CD4-positive, alpha-beta T cell treated with Interleukin-4 for 4 hours (primary cell): ENCODE measurements at regions not wholly inside any gene's neighbourhood (a gene's known extent, or its start where the extent isn't known, plus 50 kb on each side); places are given as distances from the start of the nearest gene placed in this dataset.
"Not testable (repeated sequence)": the region's sequence is repeated elsewhere in the genome, so short reads cannot be mapped to it uniquely, and the experiment has no call there.

Source experiments
- DNase-seq: peaks from one replicate; pipeline ENCODE4 v3.0.0-alpha.2; 2020

DNA sequence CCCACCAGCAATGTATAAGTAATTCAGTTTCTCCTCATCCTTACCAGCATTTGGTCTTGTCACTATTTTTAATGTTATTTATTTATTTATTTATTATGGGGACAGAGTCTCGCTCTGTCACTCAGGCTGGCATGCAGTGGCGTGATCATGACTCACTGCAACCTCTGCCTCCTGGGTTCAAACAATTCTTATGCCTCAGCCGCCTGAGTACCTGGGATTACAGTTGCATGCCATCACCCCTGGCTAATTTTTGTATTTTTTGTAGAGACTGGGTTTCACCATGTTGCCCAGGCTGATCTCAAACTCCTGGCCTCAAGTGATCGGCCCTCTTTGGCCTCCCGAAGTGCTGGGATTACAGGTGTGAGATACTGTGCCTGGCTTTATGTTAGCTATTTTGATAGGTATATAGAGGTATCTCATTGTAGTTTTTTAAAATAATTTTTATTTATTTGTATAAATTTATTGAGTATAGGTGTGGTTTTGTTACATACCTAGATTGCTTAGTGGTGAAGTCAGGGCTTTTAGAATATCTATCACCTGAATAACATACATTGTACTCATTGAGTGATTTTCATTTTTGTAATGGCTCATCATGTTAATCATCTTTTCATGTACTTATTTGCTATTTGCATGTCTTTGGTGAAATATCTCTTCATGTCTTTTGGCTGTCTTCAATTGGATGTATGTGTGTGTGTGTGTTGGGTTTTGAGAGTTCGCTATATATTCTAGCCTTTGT is 53.3 kb downstream of the TANC2 start:
- no peak for DNase-seq

DNA sequence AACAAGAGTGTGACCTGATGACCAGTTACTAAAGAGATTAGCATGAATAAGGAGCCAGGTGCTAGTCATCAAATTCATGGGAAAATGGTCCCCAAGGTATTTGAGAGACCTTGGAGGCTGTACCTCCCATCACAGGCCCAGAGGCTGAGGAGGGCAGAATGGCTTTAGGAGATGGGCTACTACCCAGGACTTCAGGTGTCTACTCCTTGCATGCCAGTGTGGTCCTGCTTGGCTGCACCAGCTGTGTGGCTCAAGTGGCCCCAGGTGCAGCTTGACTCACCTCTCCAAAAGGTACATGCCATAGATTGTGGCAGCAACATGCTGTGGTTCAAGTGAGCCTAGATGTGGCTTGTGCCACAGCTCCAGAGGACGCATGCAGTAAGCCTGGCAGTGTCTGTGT is 56.5 kb downstream of the TANC2 start:
- DNase-seq: no peak

DNA sequence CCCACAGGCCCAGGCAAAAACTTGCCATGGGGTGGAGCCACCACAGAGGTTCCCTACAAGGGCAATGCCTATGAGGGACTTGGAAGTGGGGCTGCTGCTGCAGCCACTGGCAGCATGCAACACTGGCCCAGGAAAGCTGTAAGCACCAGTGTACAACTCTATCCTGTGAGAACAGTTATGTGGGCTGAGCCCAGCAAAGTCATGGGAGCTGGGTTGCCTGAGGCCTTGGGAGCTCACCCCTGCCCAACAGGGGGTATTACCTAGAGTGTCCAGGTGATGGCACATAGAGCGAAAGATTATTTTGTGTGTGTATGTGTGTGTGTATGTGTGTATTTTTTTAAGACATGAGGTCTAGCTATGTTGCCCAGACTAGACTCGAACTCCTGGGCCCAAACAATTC is 57.0 kb downstream of the TANC2 start:
- no peak for DNase-seq

DNA sequence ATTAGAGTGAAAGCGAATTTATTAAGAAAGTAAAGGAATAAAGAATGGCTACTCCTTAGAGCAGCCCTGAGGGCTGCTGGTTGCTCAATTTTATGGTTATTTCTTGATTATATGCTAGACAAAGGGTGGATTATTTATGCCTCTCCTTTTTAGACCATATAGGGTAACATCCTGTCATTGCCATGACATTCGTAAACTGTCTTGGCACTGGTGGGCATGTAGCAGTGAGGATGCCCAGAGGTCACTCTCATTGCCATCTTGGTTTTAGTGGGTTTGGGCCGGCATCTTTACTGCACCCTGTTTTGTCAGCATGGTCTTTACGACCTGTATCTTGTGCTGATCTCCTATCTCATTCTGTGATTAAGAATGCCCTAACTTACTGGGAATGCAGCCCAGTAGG is 58.2 kb downstream of the TANC2 start:
- DNase-seq: no peak

DNA sequence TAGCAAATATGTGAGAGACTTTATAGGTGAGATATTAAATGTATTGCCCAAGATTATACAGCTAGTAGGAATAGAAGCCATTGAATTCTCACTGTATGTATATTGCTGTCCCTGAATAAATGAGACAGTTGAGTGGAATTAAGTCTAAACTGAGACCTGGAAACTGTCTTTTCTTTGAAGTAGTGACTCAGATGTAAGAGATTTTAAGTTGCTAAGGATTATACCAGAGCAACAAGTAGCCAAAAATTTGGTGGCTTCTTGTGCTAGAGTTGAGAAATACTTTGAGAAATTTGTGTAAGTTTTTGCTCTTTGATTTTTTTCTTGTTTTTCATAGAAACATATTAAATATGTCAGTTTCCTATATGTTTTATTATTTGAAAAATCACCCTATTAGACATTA is 58.7 kb downstream of the TANC2 start:
- DNase-seq: no peak

DNA sequence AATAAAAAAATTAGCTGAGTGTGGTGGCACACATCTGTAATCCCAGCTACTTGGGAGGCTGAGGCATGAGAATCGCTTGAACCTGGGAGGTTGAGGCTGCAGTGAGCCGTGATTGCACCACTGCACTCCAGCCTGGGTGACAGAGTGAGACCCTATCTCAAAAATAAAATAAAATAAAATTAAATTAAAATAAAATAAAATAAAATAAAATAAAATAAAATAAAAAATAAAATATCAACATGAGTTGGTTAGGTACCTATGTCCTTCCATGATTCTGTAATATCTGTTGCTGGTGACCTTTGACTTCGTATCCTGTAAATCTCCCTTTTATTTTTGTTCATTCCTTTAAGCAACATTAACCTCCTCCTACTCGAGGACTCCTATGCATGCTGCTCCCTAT is 59.6 kb downstream of the TANC2 start:
- not testable (repeated sequence) for DNase-seq

DNA sequence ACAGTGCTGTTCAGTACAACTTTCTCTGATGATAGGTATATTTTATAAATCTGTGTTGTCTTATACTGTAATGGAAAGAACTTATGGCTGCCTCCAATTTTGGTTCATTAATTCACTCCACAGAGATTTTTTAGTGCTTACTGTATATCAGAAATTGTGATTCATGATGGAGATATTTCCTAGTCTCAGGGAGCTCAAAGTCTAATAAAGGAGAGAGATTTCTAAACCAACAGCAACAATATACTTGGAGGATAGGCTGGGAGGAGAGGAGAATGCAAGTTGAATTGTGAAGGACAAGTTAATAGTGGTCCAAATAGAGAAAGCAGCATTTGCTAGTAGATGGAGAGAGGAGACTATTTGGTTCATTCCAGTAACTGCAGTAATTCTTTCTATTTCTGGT is 63.5 kb downstream of the TANC2 start:
- no peak for DNase-seq

DNA sequence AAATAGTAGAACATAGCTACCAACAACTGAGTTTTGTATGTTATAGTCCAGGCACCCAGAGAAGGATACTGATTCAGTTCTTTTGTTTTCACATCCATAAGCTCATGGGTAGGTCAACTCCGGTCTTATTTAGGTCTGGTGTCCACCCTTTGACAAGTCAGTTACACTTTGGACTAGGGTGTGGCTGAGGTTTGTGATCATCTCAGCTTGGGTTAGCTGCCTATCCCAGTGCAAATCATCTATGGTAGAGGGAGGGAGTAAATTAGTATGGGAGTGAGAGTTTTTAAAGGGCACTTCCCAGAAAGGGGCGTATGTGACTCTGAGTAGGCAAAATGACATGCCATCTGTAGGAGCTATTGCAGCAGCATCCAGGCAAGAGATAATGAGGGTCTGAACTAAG is 66.1 kb downstream of the TANC2 start:
- DNase-seq: no peak

DNA sequence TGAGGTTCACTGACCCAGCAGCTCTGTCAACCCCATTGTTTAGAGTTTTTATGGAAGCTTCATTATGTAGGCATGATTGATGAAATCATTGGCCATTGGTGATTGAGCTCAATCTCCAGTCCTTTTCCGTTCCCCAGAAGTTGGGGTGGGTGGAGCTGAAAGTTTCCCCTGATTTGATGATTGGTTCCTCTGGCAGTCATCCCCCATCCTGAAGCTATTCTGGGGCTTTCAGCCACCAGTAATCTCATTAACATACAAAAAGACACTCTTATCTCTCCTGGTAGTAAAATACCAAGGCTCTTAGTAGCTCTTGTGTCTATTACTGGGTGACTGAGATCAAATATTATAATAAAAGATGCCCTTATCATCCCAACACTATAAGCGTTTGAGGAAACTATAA is 67.1 kb downstream of the TANC2 start:
- no peak for DNase-seq

DNA sequence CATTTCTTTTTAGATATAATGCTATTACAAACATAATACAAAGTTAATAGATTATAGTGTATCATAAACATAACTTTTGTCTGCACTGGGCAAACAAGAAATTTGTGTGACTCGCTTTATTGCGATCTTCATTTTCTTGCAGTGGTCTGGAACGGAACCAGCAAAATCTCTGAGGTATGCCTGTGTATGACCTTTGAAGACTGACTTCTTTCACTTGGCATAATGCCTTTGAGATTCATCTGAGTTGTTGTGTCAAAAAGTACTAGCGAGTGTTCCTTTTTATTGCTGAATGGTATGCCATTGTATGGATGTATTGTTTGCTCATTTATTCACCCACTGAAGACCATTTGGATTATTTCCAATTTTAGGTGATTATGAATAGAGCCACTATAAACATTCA is 69.2 kb downstream of the TANC2 start:
- DNase-seq: no peak

DNA sequence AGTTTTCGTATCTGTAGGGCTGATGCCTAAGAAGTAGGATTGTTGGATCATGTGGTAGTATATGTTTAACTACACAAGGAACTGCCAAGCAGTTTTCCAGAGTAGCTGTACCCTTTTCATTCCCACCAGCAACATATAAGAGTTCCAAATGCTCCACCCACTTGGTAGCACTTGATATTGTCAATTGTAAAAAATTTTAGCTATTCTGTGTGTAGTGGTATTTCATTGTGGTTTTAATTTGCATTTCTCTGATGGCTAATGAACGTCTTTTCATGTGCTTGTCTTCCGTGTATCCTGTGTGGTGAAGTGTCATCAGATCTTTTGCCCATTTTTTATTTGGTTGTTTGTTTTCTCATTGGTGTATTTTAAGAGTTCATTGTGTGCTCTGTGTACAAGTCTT is 69.7 kb downstream of the TANC2 start:
- no peak for DNase-seq

DNA sequence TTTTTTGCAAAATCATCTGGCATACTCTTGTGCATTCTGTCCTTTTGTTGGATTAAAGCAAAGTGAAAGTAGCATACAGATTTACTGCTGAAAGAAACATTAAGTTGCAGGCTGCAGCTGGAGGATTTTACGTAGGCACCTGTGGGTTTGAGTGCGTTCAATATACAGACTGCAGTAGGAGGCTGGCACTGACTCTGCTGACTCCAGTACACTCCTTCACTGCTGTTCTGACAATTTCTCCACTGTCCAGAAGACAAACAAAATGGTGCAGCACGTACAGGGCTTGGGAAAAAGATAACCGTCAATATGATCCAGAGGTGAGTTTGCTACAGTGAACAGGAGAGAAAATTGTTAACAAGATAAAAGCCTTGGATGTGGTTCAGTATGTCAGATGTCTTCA is 73.3 kb downstream of the TANC2 start:
- no peak for DNase-seq

DNA sequence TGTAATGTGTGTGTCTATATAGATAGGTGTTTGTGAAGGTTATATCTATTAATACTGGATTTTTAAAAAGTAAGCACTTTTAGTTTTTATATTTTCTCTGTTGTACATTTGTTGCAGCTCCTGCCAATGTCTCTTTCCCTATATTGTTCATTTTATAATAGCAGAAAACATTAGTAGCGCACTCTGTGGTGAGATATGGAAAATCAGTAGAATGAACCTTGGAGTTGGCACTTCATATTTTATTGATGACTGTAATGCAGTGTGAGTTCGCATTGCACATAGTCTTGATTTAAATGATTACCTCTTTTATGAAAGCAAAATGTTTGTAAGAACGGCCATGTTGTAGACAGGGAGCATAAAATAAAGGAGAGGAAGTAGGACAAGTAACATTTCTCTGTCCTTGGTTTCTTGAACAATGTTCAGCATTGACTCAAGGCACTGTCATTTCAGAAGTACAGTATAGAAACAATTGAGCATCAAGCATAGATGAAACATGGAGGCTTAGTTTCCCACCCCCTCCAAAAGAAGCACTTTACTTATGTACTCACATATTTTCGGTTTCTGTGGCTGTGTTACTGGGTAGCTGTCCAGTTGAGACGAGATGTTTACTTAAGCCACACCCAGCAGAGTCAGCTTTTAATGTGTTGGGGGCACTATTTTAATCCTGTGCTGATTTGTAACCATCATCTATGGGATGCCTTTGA is 74.0 kb downstream of the TANC2 start:
- DNase-seq: no peak

DNA sequence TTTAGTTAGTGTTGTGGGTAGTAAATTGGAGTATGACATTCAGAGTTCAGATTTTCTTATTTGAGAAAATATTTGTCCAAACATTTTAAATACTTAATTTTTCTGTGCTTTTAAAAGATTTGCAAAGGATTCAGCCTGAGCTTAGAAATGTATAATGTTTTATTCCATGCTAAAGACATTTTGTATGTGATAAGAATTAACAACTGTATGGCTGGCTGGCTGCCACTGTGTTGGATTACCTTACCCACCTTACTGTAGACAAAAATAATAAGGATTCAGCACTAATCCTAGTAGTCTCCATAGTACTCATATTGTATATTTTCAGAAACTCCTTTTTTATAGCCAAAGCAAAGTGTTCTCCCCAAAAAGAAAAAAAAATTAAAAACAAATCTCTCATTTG is 74.8 kb downstream of the TANC2 start:
- no peak for DNase-seq

DNA sequence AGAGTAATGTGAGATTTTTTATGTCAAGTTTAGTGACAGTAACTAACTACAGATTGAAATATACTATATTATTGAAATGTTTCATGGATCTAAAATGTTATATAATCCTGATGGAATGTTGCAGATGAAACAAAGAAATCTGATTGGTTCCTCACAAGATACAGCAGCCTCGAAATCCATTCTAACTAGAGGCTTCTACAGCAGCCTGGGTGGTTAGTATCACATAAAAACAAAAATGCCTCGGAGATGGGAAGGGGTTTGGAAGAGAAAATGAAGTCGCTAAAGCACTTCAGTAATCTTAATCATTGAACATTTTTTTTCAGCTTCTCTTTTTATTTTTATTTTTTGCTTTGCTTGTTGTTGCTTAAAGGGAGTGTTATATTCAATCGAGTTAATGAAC is 75.2 kb downstream of the TANC2 start:
- DNase-seq: no peak

DNA sequence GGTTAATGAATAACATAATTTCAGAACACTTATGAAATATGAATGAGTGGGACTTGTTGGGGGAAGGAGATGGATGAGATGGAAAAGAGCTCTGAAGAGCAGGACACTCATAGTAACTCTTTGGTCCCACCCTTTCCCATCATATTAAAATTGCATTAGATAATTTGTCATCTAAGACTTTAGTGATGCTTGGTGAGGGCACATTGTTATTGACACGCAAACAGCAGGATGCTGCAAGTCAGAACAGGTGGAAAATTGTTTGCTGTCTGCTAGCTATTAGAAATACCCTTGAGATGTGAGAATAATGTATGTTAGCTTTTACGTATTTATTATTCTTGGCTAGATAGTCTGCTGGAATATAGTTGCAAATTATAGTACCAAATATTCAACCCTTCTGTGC is 75.7 kb downstream of the TANC2 start:
- no peak for DNase-seq

DNA sequence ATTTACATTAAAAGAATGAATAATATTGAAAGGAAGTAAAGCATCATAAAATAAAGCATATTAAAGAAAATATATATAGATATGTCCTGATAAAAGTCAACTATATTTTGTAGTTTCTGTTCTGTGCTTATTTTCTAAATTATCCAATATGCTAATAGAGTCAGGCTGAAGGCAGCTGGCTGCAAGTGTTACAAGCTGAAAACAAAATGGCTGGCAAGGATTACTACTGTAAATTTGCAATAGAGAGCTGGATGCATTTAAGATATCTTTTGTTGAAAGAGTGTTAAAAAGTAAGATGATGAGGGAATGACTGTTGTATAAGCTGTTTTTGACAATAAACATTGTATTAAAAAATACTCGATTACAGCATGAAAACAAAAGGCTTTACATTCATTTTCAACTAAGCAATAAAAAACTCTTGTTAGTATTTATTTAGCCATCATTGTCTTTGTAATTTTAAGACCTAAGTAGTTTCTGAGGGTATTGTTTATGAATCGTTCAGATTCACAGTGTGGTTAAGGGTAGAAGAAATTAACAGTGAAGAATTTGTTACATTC is 76.3 kb downstream of the TANC2 start:
- no peak for DNase-seq

DNA sequence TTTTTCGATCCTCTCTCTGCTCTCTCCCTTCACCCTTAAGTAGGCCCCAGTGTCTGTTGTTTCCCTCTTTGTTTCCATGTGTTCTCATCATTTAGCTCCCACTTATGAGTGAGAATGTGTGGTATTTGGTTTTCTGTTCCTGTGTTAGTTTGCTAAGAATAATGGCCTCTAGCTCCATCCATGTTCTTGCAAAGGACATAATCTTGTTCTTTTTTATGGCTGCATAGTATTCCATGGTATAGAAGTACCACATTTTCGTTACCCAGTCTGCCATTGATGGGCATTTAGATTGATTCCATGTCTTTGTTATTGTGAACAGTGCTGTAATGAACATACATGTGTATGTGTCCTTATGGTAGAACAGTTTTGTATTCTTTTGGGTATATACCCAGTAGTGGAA is 91.5 kb downstream of the TANC2 start:
- DNase-seq: not testable (repeated sequence)

DNA sequence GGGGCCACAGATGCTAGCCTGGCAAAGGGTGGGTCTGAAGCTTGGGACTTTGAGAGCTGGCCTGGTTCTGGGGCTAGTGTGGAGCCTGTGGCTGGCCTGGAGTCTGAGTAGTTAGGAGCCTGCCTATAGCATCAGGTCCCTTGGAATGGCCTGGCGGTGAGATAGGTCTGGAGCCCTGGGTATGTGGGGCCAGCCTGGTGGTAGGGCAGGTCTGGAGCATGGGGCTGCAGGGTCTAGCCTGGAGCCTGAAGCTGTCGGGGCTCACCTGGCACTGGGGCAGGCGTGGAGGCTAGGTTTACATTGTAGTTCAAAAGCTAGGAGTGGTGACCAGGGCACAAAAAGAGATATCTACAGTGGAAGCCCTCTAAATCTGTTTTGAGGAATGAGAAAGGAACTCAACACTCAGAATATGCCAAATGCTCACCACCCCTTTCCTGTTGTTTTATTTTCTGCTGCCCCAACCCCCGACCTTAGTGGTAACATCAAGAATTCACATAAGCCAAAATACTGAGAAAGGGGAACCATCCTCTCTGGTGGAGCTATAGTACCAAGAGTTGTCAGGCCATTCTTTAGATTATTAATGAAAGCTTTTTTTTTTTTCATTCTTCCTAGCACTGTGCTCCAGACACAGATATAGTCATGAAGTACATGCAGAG is 100.3 kb downstream of the TANC2 start:
- no peak for DNase-seq

DNA sequence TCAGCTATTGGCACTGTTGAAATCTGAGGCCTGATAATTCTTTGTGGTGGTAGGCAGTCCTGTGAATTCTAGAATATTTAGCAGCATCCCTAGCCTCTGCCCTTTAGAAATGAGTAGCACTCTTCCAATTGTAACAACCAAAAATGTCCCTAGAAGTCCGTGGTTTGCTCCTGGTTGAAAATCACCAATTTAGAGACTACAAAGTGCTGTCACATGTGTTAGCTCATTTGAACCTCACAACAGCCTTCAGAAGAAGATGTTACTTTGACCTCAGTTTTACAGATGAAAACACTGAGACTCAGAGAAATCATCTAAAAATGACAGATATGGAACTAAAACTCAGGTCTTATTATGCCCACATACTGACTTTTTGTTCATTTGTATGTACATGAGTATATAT is 103.2 kb downstream of the TANC2 start:
- DNase-seq: no peak

DNA sequence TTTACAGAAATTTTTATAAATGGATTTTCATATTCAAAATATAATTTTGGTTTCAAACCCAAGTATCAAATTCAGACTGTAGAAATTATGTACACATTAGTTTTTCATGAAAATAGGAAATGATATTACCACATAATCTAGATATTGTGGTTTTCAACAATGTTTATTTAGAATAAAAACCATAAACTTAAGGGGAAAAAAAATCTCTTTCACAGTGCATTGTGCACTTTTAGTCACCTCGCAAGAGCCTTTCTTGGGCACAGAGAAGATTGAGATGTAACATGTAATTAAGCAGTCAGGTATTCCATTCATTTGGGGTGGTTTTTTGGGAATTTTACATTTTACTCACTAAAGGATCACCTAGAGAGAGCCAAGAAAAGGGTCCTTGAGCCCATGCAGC is 104.0 kb downstream of the TANC2 start:
- no peak for DNase-seq

DNA sequence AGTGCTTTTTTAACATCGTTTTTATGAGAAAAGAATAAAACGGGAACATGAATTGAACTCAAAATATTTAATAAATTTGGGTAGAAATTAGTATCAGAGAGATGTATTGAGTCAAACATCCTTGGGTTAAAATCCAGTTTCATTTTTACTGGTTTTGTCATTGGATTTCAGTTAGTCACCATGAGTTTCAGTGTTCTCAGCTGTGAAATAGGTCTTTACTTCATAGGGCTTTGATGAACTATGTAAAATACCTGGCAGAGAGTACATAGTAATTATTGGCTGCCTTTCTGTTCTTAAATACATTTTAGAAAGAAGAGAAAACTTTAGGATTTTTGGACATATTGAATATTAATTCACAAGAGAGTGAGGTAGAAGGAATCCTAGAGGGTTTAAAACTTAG is 105.8 kb downstream of the TANC2 start:
- no peak for DNase-seq

DNA sequence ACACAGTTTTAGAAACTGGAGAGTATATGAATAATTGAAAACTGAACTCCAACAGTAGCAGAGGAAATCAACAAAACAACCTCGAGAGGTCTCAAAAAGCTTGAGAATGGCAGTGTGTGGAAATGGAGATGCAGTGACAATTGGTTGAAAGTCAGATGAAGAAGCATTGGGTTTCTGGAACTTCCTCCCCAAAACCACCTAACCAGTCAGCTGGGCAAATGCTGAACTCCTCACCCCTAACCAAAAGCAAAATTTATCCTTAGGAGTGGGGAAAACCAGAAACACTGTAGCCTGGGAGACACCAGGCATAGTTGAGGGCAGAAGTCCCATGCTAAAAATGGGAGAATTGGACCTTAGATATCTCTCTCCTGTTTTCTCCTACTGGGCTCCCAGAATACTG is 109.9 kb downstream of the TANC2 start:
- no peak for DNase-seq

DNA sequence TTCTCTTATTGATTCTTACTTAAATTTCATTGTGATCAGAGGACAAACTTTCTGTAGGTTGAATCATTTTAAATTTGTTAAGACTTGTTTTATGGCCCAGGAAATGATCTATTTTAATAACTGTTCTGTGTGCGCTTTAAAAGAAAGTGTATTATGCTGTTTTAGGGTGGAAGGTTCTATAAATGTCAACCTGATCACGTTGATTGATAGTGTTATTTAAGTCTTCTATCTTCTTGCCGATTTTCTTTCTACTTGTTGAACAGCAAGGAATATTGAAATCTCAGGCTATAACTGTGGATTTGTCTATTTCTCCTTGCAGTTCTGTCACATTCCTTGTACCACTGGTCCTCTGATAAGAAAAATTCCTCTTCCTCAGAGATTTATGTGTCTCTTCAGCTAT is 112.7 kb downstream of the TANC2 start:
- no peak for DNase-seq
